GM06990 (cell line): ENCODE measurements at regions not wholly inside any gene's neighbourhood (a gene's known extent, or its start where the extent isn't known, plus 50 kb on each side); places are given as distances from the start of the nearest gene placed in this dataset.

ENCODE experiments used
- DNase-seq: peaks from one replicate; pipeline ENCODE4 v3.0.0-alpha.2; 2011; ENCODE audit not compliant: insufficient read length; ENCODE audit errors: extremely low read depth
- H3K27me3 ChIP-seq: replicated peaks from 2 replicates; pipeline ENCODE4 v1.6.0; 2011; ENCODE audit warnings: low read length; ENCODE audit not compliant: control insufficient read depth, insufficient read depth
- H3K36me3 ChIP-seq: 2 replicates; pipeline ENCODE4 v1.5.1; 2011; ENCODE audit warnings: low read length; ENCODE audit not compliant: control insufficient read depth, insufficient read depth
- H3K4me3 ChIP-seq: replicated peaks from 2 replicates; pipeline ENCODE4 v1.5.1; 2011; ENCODE audit warnings: low read depth, mild to moderate bottlenecking, control low read depth, low read length
- CTCF ChIP-seq: IDR thresholded peaks from 2 replicates; pipeline ENCODE4 v1.5.1; 2011; ENCODE audit warnings: low read length, control low read depth, mild to moderate bottlenecking, inconsistent platforms; ENCODE audit not compliant: insufficient read depth, poor library complexity, severe bottlenecking

DNA sequence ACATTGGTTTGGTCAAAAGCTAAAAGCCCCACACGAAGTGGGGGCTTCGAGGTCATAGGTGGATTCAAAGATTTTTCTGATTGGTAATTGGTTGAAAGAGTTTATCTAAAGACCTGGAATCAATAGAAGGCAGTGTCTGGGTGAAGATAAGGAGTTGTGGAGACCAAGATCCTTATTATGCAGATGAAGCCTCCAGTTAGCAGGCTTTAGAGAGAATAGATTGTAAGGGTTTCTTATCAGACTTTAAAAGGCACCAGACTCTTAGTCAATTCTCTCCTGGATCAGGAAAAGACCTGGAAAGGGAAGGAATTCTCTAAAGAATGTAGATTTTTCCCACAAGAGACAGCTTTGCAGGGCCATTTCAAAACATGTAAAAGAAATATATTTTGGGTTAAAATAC is 260.2 kb downstream of the PHF14 start:
- no peak overlapping the region for H3K4me3 ChIP-seq
- DNase-seq, result no peak
- H3K36me3 ChIP-seq, result no peaks in the 10 kb centered on the region
- no peak for TF ChIP-seq CTCF
- H3K27me3 ChIP-seq, result no peaks in the 10 kb centered on the region

- no peak for TF ChIP-seq CTCF
- Histone ChIP-seq H3K36me3 (no peaks in the 10 kb centered on the region), H3K4me3 (no peak overlapping the region), H3K27me3 (no peaks in the 10 kb centered on the region)
- no peak for DNase-seq
Observed at GRCh38 chr7:11235491-11235890, 261.8 kb downstream of the PHF14 start.

- TF ChIP-seq CTCF, result no peak
- H3K4me3 ChIP-seq, result no peak overlapping the region
- no peaks in the 10 kb centered on the region for H3K36me3 ChIP-seq
- H3K27me3 ChIP-seq, result no peaks in the 10 kb centered on the region
- no peak for DNase-seq
Observed at GRCh38 chr7:11236680-11237079, 263.0 kb downstream of the PHF14 start.

GRCh38 chr7:11237742-11238141 is 264.1 kb downstream of the PHF14 start:
- no peak overlapping the region for H3K4me3 ChIP-seq
- no peak for TF ChIP-seq CTCF
- no peaks in the 10 kb centered on the region for H3K36me3 ChIP-seq
- no peak for DNase-seq
- no peaks in the 10 kb centered on the region for H3K27me3 ChIP-seq

GRCh38 chr7:11239316-11239715 is 265.6 kb downstream of the PHF14 start:
- no peak overlapping the region for H3K4me3 ChIP-seq
- TF ChIP-seq CTCF, result no peak
- H3K27me3 ChIP-seq, result no peaks in the 10 kb centered on the region
- no peaks in the 10 kb centered on the region for H3K36me3 ChIP-seq
- DNase-seq, result no peak

- TF ChIP-seq CTCF, result no peak
- no peak for DNase-seq
- Histone ChIP-seq H3K36me3 (no peaks in the 10 kb centered on the region), H3K4me3 (no peak overlapping the region), H3K27me3 (no peaks in the 10 kb centered on the region)
Observed at GRCh38 chr7:11243739-11244138, 270.1 kb downstream of the PHF14 start.
